Smooth muscle cell (in vitro differentiated cells): ENCODE measurements at regions not wholly inside any gene's neighbourhood (a gene's known extent, or its start where the extent isn't known, plus 50 kb on each side); places are given as distances from the start of the nearest gene placed in this dataset.

Experiments used
- DNase-seq: peaks from one replicate; lab custom pipeline; 2025; ENCODE audit not compliant: unreplicated experiment; lab: John Stamatoyannopoulos, UW
- H2AFZ ChIP-seq: fragments of 200-600 bp; sonication (generic); 2 replicates; pipeline ENCODE4 v1.6.0; 2016; ENCODE audit warnings: antibody characterized with exemption, low read depth, mild to moderate bottlenecking
- H3F3A ChIP-seq: fragments of 200-600 bp; sonication (generic); 2 replicates; pipeline ENCODE4 v1.6.0; 2017; ENCODE audit warnings: antibody characterized with exemption, low read depth
- H3K27ac ChIP-seq: fragments of 200-600 bp; sonication (generic); 2 replicates; pipeline ENCODE4 v1.5.1; 2016; ENCODE audit warnings: low read depth, mild to moderate bottlenecking
- H3K27me3 ChIP-seq: fragments of 200-600 bp; sonication (generic); 2 replicates; pipeline ENCODE4 v1.6.1; 2016; ENCODE audit warnings: low read depth, mild to moderate bottlenecking
- H3K36me3 ChIP-seq: fragments of 200-600 bp; sonication (generic); 2 replicates; pipeline ENCODE4 v1.5.1; 2016; ENCODE audit warnings: low read depth
- H3K4me1 ChIP-seq: fragments of 200-600 bp; sonication (generic); 2 replicates; pipeline ENCODE4 v1.5.1; 2016; ENCODE audit warnings: low read depth
- H3K4me2 ChIP-seq: fragments of 200-600 bp; sonication (generic); 2 replicates; pipeline ENCODE4 v1.6.0; 2016; ENCODE audit warnings: mild to moderate bottlenecking
- H3K4me3 ChIP-seq: fragments of 200-600 bp; sonication (generic); 2 replicates; pipeline ENCODE4 v1.5.1; 2016; ENCODE audit warnings: mild to moderate bottlenecking
- H3K79me2 ChIP-seq: fragments of 200-600 bp; sonication (generic); 2 replicates; pipeline ENCODE4 v1.6.0; 2016; ENCODE audit warnings: low read depth, mild to moderate bottlenecking
- H3K9ac ChIP-seq: fragments of 200-600 bp; sonication (generic); 2 replicates; pipeline ENCODE4 v1.6.0; 2016; ENCODE audit warnings: low read depth
- H3K9me3 ChIP-seq: fragments of 200-600 bp; sonication (generic); replicated peaks from 2 replicates; pipeline ENCODE4 v1.5.1; 2016; ENCODE audit warnings: low read depth
- H4K20me1 ChIP-seq: fragments of 200-600 bp; sonication (generic); 2 replicates; pipeline ENCODE4 v1.6.0; 2016; ENCODE audit warnings: low read depth
- CTCF ChIP-seq: fragments of 200-600 bp; sonication (generic); IDR thresholded peaks from 2 replicates; pipeline ENCODE4 v1.5.1; 2017; ENCODE audit warnings: borderline replicate concordance, mild to moderate bottlenecking, antibody characterized with exemption; ENCODE audit not compliant: insufficient read depth, poor library complexity, severe bottlenecking
- WGBS: methylation state at CpG from one replicate; pipeline ENCODE4 v1.1.7; 2016; ENCODE audit warnings: low lambda C conversion rate; 5-methylcytosine and 5-hydroxymethylcytosine counted together

- no peaks in the 10 kb centered on the region for H3K36me3 ChIP-seq
- H3K4me1 ChIP-seq = no peaks in the 10 kb centered on the region
- H3K27me3 ChIP-seq = no peaks in the 10 kb centered on the region
- H3F3A ChIP-seq = no peaks in the 10 kb centered on the region
- no peak for TF ChIP-seq CTCF
- H4K20me1 ChIP-seq = no peaks in the 10 kb centered on the region
- no peak overlapping the region for H2AFZ ChIP-seq
- H3K27ac ChIP-seq = no peak overlapping the region
- no peak for DNase-seq
- H3K9me3 ChIP-seq = no peaks in the 10 kb centered on the region
- peak overlapping the region; percentile 37 for H3K4me2 ChIP-seq
- no peak overlapping the region for H3K4me3 ChIP-seq
- no peaks in the 10 kb centered on the region for H3K79me2 ChIP-seq
- H3K9ac ChIP-seq = no peak overlapping the region
- 31% methylated on average over 3 of the region's 3 CpGs for WGBS
Measured at GRCh38 chr16:73869126-73869525, 427.5 kb upstream of the PSMD7 start.

GRCh38 chr16:73864868-73865267, 431.7 kb upstream of the PSMD7 start:
- no peaks in the 10 kb centered on the region for H4K20me1 ChIP-seq
- H3K27me3 ChIP-seq = no peaks in the 10 kb centered on the region
- H3F3A ChIP-seq = no peaks in the 10 kb centered on the region
- H2AFZ ChIP-seq = no peak overlapping the region
- no peak for TF ChIP-seq CTCF
- H3K9ac ChIP-seq = no peak overlapping the region
- no peaks in the 10 kb centered on the region for H3K36me3 ChIP-seq
- DNase-seq = no peak
- no peaks in the 10 kb centered on the region for H3K79me2 ChIP-seq
- H3K4me3 ChIP-seq = no peak overlapping the region
- no peak overlapping the region for H3K27ac ChIP-seq
- no peaks in the 10 kb centered on the region for H3K9me3 ChIP-seq
- H3K4me2 ChIP-seq = no peak overlapping the region
- no peaks in the 10 kb centered on the region for H3K4me1 ChIP-seq

GRCh38 chr16:73858326-73858725, 438.3 kb upstream of the PSMD7 start:
- no peaks in the 10 kb centered on the region for H3K9me3 ChIP-seq
- no peak overlapping the region for H3K9ac ChIP-seq
- no peak for DNase-seq
- H2AFZ ChIP-seq = no peak overlapping the region
- H3K4me2 ChIP-seq = no peak overlapping the region
- no peaks in the 10 kb centered on the region for H4K20me1 ChIP-seq
- no peaks in the 10 kb centered on the region for H3K4me1 ChIP-seq
- TF ChIP-seq CTCF = no peak
- H3K4me3 ChIP-seq = no peak overlapping the region
- no peaks in the 10 kb centered on the region for H3K36me3 ChIP-seq
- no peaks in the 10 kb centered on the region for H3K79me2 ChIP-seq
- H3K27me3 ChIP-seq = no peaks in the 10 kb centered on the region
- H3F3A ChIP-seq = no peaks in the 10 kb centered on the region
- H3K27ac ChIP-seq = no peak overlapping the region
- 89% methylated on average over 2 of the region's 2 CpGs for WGBS

- 96% methylated on average over 5 of the region's 5 CpGs for WGBS
- Histone ChIP-seq H3F3A (no peaks in the 10 kb centered on the region), H3K9me3 (no peaks in the 10 kb centered on the region), H3K4me3 (no peak overlapping the region), H3K4me1 (no peaks in the 10 kb centered on the region), H2AFZ (no peak overlapping the region), H3K4me2 (no peak overlapping the region), H4K20me1 (no peaks in the 10 kb centered on the region), H3K27me3 (no peaks in the 10 kb centered on the region), H3K79me2 (no peaks in the 10 kb centered on the region), H3K27ac (no peak overlapping the region), H3K9ac (no peak overlapping the region), H3K36me3 (no peaks in the 10 kb centered on the region)
- TF ChIP-seq CTCF = no peak
- no peak for DNase-seq
Measured at GRCh38 chr16:73853968-73854367, 442.6 kb upstream of the PSMD7 start.
